ENCODE measurements at regions not wholly inside any gene's neighbourhood (a gene's known extent, or its start where the extent isn't known, plus 50 kb on each side); places are given as distances from the start of the nearest gene placed in this dataset.

DNA sequence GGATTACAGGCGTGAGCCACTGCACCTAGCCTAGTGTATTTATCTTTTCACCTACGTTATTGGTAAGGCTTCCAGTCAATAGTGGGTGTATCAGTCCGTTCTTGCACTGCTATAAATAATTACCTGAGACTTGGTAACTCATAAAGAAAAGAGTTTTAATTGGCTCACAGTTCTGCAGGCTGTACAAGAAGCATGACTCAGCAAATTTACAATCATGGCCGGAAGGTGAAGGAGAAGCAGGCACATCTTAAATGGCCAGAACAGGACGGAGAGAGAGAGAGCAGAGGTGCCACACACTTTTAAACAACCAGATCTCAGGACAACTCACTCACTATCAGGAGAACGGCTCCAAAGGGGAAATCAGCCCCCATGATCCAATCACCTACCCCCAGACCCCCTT, 873.3 kb upstream of the AUTS2 start:
- TF ChIP-seq, protein P1, sequence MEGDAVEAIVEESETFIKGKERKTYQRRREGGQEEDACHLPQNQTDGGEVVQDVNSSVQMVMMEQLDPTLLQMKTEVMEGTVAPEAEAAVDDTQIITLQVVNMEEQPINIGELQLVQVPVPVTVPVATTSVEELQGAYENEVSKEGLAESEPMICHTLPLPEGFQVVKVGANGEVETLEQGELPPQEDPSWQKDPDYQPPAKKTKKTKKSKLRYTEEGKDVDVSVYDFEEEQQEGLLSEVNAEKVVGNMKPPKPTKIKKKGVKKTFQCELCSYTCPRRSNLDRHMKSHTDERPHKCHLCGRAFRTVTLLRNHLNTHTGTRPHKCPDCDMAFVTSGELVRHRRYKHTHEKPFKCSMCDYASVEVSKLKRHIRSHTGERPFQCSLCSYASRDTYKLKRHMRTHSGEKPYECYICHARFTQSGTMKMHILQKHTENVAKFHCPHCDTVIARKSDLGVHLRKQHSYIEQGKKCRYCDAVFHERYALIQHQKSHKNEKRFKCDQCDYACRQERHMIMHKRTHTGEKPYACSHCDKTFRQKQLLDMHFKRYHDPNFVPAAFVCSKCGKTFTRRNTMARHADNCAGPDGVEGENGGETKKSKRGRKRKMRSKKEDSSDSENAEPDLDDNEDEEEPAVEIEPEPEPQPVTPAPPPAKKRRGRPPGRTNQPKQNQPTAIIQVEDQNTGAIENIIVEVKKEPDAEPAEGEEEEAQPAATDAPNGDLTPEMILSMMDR (conservative IDR thresholded peaks at IDR 0.05; ENCODE audit: low read depth, low read length), result no peak
- TF ChIP-seq SMC3 (IDR thresholded peaks at IDR 0.05; ENCODE audit: low read depth, low read length) (no peak), CEBPB (IDR thresholded peaks at IDR 0.05; ENCODE audit: low read depth, low read length) (no peak), CHD1 (IDR thresholded peaks at IDR 0.05; ENCODE audit: low read depth, low read length) (no peak), MAFK (IDR thresholded peaks at IDR 0.05; ENCODE audit: low read depth, low read length) (peak; percentile 92), MXI1 (IDR thresholded peaks at IDR 0.05; ENCODE audit: borderline replicate concordance, low read depth, low read length) (no peak), POLR2A (IDR thresholded peaks at IDR 0.05; ENCODE audit: low read depth, low read length) (no peak), RAD21 (IDR thresholded peaks at IDR 0.05; ENCODE audit: low read length) (no peak), FOS (IDR thresholded peaks at IDR 0.05; ENCODE audit: low read depth, low read length) (no peak), RCOR1 (IDR thresholded peaks at IDR 0.05; ENCODE audit: insufficient replicate concordance, low read length) (no peak), NFE2L2 (IDR thresholded peaks at IDR 0.05; ENCODE audit: low read depth, low read length) (peak; percentile 94), RFX5 (IDR thresholded peaks at IDR 0.05; ENCODE audit: low read depth, low read length) (no peak)
- TF ChIP-seq, protein P2, sequence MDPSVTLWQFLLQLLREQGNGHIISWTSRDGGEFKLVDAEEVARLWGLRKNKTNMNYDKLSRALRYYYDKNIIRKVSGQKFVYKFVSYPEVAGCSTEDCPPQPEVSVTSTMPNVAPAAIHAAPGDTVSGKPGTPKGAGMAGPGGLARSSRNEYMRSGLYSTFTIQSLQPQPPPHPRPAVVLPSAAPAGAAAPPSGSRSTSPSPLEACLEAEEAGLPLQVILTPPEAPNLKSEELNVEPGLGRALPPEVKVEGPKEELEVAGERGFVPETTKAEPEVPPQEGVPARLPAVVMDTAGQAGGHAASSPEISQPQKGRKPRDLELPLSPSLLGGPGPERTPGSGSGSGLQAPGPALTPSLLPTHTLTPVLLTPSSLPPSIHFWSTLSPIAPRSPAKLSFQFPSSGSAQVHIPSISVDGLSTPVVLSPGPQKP (IDR thresholded peaks at IDR 0.05; ENCODE audit: borderline replicate concordance, low read depth, low read length), result no peak
- TF ChIP-seq, protein P3, sequence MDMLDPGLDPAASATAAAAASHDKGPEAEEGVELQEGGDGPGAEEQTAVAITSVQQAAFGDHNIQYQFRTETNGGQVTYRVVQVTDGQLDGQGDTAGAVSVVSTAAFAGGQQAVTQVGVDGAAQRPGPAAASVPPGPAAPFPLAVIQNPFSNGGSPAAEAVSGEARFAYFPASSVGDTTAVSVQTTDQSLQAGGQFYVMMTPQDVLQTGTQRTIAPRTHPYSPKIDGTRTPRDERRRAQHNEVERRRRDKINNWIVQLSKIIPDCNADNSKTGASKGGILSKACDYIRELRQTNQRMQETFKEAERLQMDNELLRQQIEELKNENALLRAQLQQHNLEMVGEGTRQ (IDR thresholded peaks at IDR 0.05; ENCODE audit: low read depth, low read length), result no peak

Data from IMR-90 (cell line).